AG09309 (cell line): ENCODE measurements at regions not wholly inside any gene's neighbourhood (a gene's known extent, or its start where the extent isn't known, plus 50 kb on each side); places are given as distances from the start of the nearest gene placed in this dataset.

Source experiments
- DNase-seq: peaks from one replicate; pipeline ENCODE4 v3.0.0-alpha.2; 2010; ENCODE audit warnings: low read depth
- H3K4me3 ChIP-seq: 2 replicates; pipeline ENCODE4 v1.5.1; 2011; ENCODE audit warnings: mild to moderate bottlenecking, low read depth, low read length, moderate library complexity; ENCODE audit not compliant: control insufficient read depth
- TF ChIP-seq, protein P1 (sequence below): IDR thresholded peaks from 2 replicates; pipeline ENCODE4 v1.5.1; 2011; ENCODE audit warnings: mild to moderate bottlenecking, low read depth, low read length, inconsistent platforms; ENCODE audit not compliant: insufficient read depth, control insufficient read depth; ENCODE audit errors: missing control alignments

DNA sequence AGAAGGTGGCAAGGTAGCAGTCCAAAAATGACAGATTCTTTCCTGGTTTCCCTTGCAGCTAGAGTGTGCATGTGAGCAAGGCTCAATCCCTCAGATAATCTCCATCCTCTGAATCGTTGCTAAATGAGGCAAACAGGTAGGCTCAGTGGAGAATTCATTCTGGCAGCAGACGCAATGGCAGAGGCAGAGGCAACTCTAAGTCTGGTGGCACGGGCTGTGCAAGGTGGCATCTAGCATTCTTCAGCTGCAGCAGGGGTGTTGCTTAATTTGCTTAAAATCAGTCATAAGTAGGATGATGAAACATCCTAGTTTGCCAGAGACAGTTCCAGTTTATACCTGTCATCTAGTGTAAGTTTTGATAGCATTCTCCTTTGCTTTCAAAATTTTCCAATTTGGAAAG lies 391.1 kb upstream of the MEX3C start:
- no peak overlapping the region for H3K4me3 ChIP-seq
- no peak for DNase-seq
- TF ChIP-seq, protein P1, sequence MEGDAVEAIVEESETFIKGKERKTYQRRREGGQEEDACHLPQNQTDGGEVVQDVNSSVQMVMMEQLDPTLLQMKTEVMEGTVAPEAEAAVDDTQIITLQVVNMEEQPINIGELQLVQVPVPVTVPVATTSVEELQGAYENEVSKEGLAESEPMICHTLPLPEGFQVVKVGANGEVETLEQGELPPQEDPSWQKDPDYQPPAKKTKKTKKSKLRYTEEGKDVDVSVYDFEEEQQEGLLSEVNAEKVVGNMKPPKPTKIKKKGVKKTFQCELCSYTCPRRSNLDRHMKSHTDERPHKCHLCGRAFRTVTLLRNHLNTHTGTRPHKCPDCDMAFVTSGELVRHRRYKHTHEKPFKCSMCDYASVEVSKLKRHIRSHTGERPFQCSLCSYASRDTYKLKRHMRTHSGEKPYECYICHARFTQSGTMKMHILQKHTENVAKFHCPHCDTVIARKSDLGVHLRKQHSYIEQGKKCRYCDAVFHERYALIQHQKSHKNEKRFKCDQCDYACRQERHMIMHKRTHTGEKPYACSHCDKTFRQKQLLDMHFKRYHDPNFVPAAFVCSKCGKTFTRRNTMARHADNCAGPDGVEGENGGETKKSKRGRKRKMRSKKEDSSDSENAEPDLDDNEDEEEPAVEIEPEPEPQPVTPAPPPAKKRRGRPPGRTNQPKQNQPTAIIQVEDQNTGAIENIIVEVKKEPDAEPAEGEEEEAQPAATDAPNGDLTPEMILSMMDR: no peak

DNA sequence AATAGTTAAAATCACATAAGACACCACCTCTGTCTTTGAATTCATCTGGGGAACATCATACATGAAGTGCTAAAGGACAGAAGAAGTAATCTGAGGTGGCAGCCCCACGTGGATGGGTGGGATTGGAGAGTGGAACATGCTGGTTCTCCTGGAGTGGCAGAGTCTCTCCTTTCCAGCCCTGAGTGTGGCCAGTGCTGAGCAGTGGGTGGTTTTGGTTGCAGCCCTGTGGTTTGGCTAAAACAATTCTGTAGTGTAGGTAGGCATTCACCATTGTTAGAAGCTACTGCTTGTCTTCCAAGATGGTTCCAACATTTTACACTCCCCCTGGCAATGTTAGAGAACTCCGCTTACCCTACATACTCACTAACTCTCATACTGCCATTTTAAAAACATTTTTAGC lies 396.4 kb upstream of the MEX3C start:
- no peak overlapping the region for H3K4me3 ChIP-seq
- TF ChIP-seq, protein P1: no peak
- no peak for DNase-seq

DNA sequence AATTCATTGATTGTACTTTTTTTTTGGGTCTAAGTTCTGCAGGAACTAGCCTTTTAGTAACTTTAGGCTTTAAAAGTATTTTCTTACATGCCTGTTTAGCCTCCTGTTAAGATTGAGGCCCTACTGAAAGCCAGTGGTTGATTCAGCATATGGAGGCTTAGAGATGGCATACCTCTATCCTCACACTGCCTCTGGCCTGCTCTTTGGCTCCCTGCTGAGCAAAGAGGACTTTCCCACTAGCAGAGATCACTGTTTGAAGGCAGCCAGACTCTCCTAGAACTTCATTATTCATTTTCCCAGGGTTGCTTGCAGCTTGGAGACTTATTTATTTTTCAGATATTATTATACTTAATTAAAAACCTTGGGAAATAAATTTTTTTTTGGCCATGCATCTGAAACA lies 405.6 kb upstream of the MEX3C start:
- DNase-seq: no peak
- H3K4me3 ChIP-seq: no peak overlapping the region

DNA sequence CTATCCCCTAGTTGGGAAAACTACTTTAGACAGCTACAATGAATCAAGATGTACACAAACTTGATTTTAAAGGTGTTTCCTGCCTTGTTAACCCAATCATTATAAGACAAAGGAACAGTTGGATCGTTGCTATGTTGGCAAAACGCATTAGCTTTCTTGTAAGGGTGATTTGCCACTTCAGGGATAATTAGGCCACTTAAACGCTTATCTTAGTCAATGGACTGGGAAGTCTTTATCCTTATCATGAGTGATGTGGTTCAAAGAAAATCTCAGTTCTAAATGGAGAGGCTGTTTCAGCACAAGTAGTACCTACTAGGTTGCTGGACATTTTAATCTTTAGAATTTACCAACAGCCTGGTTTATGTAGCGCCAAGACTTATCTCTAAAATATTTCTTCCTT lies 406.1 kb upstream of the MEX3C start:
- DNase-seq: no peak
- no peak overlapping the region for H3K4me3 ChIP-seq
- TF ChIP-seq, protein P1: no peak

More for the DNA sequence above, 405.6 kb upstream of the MEX3C start:
- TF ChIP-seq, protein P1: no peak

DNA sequence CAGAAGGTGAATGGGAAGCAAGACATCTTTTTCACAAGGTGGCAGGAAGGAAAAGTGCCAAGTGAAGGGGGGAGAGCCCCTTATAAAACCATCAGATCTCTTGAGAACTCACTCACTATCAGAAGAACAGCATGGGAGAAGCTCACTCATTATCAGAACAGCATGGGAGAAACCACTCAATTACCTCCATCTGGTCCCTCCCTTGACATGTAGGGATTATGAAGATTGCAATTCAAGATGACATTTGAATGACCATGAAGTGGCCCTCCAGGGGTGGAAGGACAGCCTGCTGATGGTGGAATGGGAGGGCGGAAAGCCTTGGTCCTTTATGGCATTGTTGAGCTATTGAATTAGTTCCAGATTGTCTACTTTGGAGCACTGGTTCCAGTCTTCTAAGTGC lies 413.0 kb upstream of the MEX3C start:
- DNase-seq: no peak
- no peak overlapping the region for H3K4me3 ChIP-seq
- TF ChIP-seq, protein P1: no peak

DNA sequence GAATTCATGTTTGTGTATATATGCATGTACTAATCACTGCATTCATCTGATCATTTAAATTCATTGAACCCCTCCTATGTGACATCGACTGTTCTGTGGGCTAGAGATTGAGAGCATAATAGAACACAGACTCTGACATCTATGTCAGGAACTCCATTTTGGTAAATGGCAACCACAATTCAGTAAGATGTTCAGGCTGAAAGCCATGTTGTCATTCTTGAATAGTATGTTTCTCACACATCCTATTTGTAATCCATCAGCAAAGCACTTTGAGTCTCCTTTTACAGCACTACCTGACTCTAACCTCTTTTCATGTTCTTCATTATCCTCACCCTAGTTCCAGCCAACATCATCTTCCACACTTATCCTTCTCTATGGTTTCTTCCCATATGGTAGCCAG lies 413.8 kb upstream of the MEX3C start:
- DNase-seq: no peak
- no peak overlapping the region for H3K4me3 ChIP-seq
- TF ChIP-seq, protein P1: no peak

DNA sequence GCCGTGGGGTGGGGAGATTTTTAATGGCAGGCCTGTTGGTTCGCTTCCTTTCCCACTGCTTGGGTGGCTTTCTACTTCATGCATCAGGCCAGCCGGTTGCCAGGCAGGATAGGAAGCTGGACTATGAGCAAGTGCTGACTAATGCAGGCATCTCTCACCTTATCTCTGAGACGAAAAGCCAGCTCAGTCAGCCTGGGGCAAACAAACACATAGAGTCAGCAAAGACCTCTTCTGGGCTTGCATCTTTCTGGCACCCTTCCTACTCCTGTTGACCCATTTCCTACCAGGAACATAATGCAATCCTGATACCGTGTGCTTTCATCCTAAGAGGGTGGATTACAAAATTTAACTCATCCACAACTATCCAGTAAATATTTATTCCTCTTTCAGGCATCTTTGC lies 416.6 kb upstream of the MEX3C start:
- H3K4me3 ChIP-seq: no peak overlapping the region
- TF ChIP-seq, protein P1: no peak
- DNase-seq: no peak
